ENCODE measurements at regions not wholly inside any gene's neighbourhood (a gene's known extent, or its start where the extent isn't known, plus 50 kb on each side); places are given as distances from the start of the nearest gene placed in this dataset.

DNA sequence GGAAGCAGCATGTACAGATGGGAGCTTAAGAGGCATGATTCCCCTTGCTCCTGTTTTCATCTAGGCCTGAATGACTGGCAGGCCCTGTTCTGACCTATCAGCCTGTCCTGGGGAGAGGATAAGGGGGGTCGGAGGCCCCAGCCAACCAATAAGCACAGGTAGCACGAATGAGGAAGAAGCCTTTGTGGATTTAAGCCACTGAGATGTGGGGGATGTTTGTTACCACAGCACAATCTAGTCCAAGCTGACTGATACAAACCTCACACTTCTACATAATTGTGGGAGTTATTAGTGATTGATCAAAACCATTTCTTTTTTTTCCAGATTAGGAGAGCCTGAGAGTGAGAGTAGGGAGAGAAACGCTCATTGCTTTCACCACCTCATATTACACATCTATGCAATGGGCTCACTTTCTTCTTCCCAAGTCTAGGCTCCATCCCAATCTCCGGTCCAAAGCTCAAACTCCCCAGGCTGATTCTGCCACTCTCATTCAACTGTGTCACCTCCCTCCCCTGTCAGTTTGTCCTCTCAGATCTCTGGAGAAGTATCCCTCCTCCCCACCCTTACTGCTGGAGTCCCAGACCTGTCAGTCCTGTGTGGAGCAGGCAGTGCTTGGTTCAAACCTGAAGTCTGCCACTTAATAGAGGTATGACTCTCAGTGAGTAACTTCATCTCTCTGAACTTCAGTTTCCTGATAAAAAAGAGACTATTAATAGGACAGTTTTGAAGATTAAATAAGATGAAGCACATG lies 220.5 kb downstream of the PTPRU start:
- BruUV-seq (replicated peaks): no TSS peak
- no peak overlapping the region for H3K4me2 ChIP-seq (ENCODE audit: low read depth, low read length)
- CTCF ChIA-PET (ENCODE audit: low intra/inter-chr PET ratio, low total read pairs): no interaction called here

More for the DNA sequence above, 220.5 kb downstream of the PTPRU start:
- H4K20me1 ChIP-seq (ENCODE audit: insufficient read depth, low read length): no peaks in the 10 kb centered on the region
- FAIRE-seq (no peak), DNase-seq (ENCODE audit: low spot score) (no peak), ATAC-seq (no peak)
- no peaks in the 10 kb centered on the region for H3K27me3 ChIP-seq (ENCODE audit: control insufficient read depth in 1 of 2, insufficient read depth in 2 of 2, low read length in 2 of 2)
- WGBS (ENCODE audit: low lambda C conversion rate): 25% methylated on average over 4 of the region's 4 CpGs
- H3K4me1 ChIP-seq (ENCODE audit: insufficient read depth, low read length): peaks cover 17% of the 10 kb centered on the region
- intact Hi-C loops (cut with micrococcal nuclease; ENCODE audit: unreplicated experiment) (no loop called here), in situ Hi-C loops (cut with HindIII; ENCODE audit: extremely low pct_ligation_motif_present, low pct_unique_long_range_greater_than_20kb) (loop anchor here (10.0 kb wide), 1 partner anchor 222 kb away; the partner anchor contains the start of genes MECR and PTPRU)
- no peak overlapping the region for H3K4me3 ChIP-seq (replicated peaks in 1 of 3; ENCODE audit: insufficient read depth in 1 of 3, low read depth in 2 of 3, low read length in 3 of 3)
- H3K36me3 ChIP-seq (replicated peaks in 1 of 2; ENCODE audit: control insufficient read depth in 1 of 2, insufficient read depth in 2 of 2, low read length in 2 of 2): no peaks in the 10 kb centered on the region
- no peak overlapping the region for H3K27ac ChIP-seq (ENCODE audit: extremely low read length, insufficient read depth, low read length)
- POLR2A ChIA-PET: no interaction called here
- H3K79me2 ChIP-seq (ENCODE audit: insufficient read depth, low read length): no peaks in the 10 kb centered on the region
- TF ChIP-seq RBAK (CRISPR knock-in tag; IDR thresholded peaks at IDR 0.05): peak; percentile 91
- TF ChIP-seq KLF13 (CRISPR knock-in tag; IDR thresholded peaks at IDR 0.05): no peak
- 0 out of 2 replicates have a peak, but pooled peaks have one; percentile 12 for TF ChIP-seq ZNF629 (CRISPR knock-in tag; conservative IDR thresholded peaks at IDR 0.05)
- TF ChIP-seq, protein P1, sequence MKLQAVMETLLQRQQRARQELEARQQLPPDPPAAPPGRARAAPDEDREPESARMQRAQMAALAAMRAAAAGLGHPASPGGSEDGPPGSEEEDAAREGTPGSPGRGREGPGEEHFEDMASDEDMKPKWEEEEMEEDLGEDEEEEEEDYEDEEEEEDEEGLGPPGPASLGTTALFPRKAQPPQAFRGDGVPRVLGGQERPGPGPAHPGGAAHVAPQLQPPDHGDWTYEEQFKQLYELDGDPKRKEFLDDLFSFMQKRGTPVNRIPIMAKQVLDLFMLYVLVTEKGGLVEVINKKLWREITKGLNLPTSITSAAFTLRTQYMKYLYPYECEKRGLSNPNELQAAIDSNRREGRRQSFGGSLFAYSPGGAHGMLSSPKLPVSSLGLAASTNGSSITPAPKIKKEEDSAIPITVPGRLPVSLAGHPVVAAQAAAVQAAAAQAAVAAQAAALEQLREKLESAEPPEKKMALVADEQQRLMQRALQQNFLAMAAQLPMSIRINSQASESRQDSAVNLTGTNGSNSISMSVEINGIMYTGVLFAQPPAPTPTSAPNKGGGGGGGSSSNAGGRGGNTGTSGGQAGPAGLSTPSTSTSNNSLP (IDR thresholded peaks at IDR 0.05; ENCODE audit: low read depth, low read length): no peak
- TF ChIP-seq ATF1 (CRISPR knock-in tag; IDR thresholded peaks at IDR 0.05): no peak
- no peak for TF ChIP-seq NFRKB (IDR thresholded peaks at IDR 0.05)
- TF ChIP-seq, protein P2, sequence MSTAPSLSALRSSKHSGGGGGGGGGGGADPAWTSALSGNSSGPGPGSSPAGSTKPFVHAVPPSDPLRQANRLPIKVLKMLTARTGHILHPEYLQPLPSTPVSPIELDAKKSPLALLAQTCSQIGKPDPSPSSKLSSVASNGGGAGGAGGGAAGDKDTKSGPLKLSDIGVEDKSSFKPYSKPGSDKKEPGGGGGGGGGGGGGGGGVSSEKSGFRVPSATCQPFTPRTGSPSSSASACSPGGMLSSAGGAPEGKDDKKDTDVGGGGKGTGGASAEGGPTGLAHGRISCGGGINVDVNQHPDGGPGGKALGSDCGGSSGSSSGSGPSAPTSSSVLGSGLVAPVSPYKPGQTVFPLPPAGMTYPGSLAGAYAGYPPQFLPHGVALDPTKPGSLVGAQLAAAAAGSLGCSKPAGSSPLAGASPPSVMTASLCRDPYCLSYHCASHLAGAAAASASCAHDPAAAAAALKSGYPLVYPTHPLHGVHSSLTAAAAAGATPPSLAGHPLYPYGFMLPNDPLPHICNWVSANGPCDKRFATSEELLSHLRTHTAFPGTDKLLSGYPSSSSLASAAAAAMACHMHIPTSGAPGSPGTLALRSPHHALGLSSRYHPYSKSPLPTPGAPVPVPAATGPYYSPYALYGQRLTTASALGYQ (CRISPR knock-in tag; IDR thresholded peaks at IDR 0.05): no peak
- TF ChIP-seq KDM4B (CRISPR knock-in tag; IDR thresholded peaks at IDR 0.05): no peak
- H3K9me3 ChIP-seq (ENCODE audit: low read length): no peaks in the 10 kb centered on the region
- H3K9ac ChIP-seq (ENCODE audit: insufficient read depth, low read depth, low read length): no peak overlapping the region
- no peak overlapping the region for H2AFZ ChIP-seq (ENCODE audit: low read length)
